ENCODE measurements at regions not wholly inside any gene's neighbourhood (a gene's known extent, or its start where the extent isn't known, plus 50 kb on each side); places are given as distances from the start of the nearest gene placed in this dataset.

DNA sequence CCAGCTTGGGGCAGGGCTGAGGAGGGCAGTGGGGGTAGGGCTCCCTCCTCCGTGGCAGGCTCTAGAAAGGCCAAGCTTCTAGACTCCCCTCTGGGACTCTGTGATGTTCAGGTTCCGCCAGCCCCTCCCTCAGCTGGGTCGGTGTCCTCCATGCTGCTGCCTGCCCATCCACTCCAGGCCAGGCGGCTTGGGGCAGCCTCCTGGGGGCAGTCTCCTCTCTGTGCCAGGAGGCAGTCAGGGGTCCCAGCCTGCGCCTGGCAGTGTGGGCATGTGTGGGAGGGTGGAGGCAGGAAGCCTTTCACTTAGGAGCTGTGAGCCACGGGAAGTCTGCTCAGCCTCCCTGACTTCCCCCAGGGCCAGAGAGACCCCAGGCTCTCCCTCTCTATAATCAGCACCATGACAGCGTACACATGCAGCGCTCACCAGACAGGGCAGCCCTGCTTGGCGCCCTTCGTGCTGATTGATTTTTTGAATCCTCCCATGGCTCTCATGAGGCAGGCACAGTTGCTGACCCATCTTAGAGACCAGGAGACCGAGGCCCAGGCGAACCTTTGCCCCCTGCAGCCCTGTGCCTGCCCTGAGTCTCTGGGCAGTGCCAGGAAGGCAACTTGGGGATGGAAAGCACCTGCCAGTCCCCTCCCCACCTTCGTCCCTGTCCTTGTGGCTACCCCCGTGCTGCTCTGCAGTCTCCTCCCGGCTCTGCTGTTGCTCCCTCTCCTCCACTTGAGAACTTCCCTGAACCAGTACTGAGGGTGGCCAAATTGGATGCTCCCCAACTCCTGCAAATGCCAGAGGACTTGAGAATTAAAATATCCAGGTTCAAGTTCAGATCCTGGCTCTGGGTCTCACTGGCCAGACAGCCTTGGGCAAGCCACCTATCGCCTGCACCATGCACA is 234.7 kb upstream of the GSE1 start:
- DNase-seq (ENCODE audit: low spot score): no peak

DNA sequence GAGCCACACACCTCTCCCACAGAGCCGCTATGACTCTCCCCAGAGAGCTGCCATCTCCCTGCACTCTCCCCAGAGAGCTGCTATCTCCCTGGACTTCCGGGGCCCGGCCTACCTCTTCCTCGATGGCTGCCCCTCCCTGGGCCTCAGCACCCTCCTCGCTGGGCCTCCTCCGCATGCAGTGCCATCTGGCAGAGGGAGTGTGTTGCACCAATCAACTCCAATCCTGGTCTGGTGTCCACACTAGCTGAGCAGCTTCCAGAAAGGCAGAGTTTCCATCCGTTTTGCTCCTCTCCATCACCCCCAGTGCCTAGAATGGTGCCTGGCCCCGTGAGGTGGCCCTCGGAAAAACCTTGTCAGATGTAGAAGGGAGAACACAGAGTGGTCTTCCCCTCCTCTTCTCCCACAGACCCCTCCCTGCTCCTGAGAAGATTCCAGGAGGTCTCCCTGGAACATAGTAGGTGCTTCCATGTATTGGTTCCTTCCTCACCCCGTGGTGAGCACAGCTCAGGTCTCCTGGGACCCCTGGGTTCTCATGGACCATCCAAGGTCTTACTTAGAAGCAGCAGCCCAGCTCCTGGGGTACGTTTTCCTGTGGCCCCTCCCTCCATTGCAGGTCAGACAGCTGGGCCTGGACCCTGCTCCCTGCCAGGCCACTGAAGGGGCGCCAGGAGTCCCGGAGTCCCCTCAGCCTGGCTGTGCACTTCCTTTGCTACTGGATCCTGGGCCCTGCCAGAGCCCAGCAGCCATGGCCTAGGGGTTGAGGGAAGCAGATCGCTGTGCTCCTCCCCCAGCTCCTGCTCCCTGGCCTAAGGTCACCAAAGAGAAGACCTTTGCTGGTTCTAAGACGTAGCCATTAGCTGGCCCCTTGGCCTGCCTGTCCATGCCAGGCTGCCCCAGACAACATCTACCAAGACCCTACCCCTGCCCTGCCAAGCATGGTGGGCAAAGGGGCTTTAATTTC is 233.8 kb upstream of the GSE1 start:
- DNase-seq (ENCODE audit: low spot score): no peak

DNA sequence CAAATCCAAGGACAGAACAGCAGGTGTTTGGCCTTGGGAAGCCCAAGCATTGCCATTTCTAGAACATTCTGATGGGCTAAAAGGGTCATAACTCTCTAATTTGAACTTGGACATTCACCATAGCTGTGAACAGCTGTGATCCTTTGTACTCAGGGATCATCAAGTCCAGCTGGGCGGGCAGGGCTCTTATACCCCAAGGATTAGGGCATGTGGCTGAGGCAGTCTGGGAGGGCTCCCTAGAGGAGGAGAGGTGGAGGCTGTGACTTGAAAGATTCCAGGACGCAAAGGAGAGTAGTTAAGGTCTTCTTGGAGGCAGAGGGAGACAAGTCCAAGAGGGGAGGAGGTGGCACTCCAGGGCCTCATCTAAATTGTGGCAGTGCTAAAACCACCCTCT is 233.1 kb upstream of the GSE1 start:
- no peak for DNase-seq (ENCODE audit: low spot score)

DNA sequence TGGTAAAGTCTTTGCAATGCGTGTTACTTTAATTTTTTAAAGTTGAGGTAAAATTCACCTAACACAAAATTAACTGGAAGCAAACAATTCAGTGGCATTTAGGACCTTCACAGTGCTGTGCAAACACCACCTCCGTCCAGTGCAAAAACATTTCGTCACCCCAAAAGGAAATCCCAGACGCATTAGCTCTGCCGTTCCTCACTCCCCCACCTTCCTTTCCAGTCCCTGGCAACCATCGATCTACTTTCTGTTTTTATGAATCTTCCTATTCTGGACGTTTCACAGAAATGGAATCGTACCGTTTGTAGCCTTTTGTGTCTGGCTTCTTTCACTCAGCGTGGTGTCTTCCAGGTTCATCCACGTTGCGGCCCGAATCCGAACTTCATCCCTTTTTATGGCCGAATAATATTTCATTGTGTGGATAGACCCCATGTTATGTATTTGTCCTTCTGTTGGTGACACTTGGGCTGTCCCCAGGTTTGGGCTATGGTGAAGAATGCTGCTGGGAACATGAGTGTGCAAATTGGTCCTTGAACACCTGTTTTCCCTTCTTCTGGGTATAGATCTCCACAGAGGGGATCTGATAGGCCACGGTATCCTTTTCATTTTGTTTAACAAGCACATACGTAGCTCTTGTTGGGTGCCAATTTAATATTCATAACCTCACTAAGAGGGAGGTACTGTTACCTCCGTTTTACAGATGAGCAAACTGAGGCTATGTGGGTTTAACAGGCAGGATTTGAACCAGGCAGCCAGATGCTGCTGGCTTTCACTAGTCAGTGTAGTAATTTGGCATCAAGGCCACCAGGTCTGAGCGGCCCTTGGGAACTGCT is 232.0 kb upstream of the GSE1 start:
- DNase-seq (ENCODE audit: low spot score): no peak

DNA sequence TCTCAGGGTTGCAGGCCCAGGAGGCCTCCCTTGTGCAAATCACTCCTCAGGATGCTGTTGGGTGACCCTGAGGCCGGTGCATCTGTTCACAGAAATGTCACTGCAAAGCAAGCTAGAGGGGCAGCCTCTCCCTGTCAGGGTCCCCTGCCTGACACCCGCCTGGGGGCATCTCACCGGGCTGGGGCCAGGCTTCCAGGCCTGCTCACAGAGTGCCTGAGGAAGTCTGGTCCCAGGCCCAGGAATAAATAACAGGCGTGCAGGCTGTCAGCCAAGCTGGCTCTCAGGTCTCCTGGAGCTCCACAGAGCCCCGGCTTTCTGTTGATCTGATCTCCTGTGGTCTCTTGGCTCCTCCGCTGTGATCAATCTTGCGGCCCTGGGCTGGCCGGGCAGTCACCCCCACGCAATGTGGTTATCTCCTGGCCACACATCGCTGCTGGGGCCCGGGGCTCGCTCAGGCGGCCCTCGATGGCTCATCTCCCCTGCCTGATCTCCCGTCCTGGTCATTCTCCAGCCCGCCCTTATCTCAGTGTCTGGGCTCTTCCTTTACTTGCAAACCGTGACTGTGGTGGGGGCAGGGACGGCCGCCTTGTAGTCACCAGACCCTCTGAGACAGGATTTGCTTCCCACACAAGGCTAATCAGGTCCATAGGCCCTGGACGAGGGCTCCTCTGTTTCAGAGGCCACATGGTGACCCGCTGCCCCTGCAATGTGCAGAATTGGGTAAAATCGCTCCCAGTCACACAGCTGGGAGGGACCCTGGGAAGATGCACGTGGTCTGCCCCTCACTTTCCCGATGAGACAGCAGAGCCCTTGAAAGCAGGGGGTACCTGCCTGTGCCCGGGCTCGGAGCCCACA is 231.2 kb upstream of the GSE1 start:
- no peak for DNase-seq (ENCODE audit: low spot score)

DNA sequence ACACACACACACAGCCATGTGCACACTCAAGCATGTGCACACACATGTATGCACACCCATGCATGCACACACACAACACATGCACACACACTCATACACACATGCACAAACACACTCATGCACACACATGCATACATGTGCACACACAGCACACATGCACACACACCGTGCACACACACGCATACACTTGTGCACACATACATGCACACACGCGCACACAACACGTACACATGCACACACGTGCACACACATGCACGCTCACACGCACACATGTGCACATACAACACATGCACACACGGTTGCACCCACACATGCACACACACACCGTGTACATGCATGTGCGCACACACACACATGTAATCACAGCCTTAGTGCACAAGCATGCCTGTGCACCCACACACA is 230.4 kb upstream of the GSE1 start:
- no peak for DNase-seq (ENCODE audit: low spot score)

DNA sequence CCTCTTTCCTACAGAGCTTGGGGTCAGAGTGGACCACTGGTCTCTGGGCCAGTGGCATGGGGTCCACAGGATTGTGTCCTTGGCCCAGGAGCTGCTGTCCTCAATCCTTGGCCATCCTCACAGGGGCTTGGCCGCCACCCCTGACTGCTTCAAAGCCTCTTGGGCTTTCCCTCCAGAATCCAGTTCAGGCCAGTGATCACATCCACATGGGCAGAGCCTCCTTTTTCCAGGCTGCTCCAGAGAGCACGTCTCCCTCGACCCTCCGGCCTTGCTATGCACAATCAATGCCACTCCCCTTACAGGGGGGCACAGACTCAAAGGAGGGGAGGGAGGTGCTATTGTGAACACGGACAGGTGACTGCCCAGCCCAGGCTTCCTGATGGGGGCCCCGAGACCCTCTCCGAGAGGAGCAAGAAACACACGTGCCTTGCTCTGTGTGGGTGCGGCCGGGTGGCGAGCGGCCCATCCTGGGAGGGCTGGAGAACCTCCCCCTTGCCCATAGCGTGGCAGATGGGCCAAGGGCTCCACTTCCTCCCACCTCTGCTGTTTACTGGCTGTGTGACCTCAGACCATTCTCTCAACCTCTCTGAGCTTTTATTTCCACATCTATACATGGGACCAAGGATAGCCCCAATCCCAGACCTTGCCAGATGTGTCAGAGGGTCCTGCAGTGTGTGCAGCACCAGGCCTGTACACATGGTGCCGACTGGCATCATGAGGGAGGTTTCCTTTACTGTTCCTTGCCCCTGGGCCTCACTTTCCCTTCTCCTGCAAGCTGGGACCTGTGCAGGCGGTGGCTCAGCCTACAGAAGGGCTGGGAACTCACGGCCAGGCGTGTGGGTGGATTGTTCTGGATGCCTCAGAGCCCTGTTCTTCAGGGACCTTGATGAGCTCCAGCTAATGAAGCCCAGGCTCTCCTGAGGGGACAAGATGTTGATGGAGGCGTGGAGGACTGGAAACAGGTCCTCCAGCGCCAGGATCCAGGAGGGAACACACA is 229.0 kb upstream of the GSE1 start:
- DNase-seq (ENCODE audit: low spot score): no peak

DNA sequence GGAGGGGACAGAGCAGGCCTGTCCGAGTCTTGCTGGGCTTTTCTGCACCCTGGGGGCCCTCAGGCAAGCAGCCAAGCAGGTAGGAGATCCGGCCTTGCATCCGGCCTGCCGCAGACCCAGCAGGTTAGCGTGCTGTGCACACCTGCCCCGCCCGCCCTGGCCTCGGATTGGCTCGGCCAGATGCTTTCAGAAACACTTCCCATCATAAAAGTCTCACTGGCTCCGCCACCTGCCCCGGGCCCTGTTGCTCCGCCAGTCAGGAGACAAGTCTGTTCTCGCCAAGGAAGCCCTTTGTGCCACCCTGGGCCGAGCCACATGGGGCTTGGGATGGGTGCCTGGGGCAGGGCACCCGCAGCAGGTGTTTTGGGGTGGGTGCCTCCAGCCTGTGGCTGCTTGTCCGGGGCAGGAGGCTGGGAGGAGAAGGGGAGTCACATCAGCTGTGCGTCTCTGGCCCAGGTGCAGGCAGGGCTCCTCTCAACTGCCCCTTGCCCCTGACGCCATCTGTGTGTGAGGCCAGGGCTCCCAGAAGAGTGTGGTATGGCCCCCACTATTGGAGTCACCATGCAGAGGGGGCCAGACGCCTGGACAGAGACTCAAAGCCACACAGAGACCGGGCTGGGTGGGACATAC is 228.2 kb upstream of the GSE1 start:
- DNase-seq (ENCODE audit: low spot score): no peak

DNA sequence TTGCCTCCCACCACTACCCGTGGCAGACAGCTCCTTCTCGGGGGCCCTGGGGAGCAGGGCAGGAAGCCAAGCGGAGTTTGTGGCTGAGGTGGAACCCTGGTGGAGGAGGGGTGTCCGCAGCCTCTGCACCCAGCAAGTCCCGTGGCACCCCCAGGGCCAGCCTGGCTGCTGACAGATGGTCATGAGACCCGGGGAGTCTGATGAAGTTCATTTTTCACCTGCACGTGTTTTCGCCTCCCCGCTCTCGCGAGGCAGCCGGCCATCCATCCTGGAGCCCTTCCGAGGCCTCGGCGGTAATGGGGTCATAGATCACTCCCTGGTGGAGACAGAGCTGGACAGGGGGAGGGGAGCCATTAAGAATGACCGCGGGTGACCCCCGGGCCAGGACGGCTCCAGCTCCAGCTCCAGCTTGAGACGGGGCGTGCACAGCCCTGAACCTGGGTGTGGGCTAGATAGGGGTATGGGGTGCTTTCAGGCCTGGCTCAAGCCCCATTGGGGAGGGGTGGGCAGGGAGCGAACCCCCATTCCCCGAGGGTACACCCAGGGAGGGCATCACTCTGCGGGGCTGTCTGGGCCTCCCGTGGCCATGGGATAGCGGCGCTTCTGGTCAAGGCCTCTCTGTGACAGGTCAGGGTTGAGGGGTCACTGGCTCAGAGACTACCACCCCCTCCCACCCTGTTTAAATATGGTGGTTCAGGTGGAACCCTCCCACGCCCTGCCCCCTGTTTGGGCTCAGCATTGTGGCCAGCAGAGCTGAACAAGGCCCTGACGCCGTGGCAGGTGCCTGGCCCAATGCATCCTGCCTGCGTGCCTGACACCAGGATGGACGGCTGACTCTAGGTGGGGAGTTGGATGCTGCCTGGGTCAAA is 227.4 kb upstream of the GSE1 start:
- DNase-seq (ENCODE audit: low spot score): no peak

DNA sequence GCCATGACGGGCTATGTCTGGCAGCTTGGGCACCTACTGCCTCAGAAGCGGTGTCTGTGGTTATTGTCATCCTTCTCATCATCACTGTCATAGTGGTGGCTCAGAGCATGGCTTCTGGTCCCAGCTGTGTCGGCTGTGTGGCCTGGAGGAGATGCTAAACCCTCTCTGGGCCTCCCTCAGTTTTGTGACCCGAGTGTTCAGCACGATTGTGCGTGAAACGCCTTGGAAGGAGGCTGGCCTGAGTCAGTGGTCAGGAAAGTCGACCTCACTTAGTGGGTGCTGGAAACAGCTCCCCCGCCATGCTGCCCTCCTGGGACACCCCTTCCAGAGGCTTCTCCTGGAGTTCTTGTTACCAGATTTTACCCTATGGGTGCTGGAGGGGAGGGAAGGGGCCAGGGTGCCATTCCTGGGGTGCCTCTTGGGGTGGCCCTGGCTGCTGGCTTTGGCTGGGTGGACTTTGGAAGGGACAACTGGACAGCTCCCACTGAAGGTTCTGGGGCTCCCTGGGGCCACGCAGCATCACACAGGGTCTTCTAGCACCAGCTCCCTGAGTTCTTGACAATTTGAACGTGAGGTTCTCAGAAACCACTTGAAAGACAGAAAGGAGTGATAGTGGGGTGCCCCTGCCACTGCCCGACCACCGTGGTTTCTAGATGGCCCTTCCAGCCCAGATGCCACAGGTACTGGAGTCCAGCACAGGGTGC is 226.5 kb upstream of the GSE1 start:
- DNase-seq (ENCODE audit: low spot score): no peak

DNA sequence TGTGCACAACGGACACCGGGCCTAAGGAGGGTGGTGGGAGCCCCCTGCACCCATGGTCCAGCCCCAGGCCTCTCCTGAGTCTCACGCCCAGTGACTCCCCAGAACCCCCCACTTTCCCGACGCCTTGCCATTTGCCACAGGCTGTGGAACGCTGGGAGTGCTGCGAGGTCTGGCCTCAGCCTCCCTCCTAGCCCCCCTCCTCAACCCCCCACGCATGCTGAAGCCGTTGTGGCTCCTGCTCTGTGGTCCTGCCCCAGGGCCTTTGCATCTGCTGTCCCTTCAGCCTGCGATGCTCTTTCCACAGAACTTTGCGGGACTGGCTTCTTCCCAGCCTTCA is 226.0 kb upstream of the GSE1 start:
- DNase-seq (ENCODE audit: low spot score): no peak

DNA sequence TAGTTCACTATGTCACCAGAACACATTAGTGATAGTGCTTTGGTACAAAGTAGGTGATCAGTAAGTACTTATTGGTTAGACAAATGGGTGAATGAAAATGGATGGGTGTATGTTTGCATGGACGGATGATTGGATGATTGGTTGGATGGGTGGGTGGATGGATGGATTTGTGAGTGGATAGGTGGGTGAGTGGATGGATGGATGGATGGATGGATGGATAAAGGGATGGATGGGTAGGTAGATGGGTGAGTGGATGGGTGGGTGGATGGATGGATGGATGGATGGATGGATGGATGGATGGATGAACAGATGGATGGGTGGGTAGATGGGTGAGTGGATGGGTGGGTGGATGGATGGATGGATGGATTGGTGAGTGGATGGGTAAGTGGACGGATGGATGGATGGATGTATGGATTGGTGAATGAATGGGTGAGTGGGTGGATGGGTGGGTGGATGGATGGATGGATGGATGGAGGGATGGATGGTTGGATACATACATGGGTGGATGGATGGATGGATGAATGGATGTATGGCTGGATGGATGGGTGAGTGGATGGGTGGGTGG is 225.3 kb upstream of the GSE1 start:
- no peak for DNase-seq (ENCODE audit: low spot score)

DNA sequence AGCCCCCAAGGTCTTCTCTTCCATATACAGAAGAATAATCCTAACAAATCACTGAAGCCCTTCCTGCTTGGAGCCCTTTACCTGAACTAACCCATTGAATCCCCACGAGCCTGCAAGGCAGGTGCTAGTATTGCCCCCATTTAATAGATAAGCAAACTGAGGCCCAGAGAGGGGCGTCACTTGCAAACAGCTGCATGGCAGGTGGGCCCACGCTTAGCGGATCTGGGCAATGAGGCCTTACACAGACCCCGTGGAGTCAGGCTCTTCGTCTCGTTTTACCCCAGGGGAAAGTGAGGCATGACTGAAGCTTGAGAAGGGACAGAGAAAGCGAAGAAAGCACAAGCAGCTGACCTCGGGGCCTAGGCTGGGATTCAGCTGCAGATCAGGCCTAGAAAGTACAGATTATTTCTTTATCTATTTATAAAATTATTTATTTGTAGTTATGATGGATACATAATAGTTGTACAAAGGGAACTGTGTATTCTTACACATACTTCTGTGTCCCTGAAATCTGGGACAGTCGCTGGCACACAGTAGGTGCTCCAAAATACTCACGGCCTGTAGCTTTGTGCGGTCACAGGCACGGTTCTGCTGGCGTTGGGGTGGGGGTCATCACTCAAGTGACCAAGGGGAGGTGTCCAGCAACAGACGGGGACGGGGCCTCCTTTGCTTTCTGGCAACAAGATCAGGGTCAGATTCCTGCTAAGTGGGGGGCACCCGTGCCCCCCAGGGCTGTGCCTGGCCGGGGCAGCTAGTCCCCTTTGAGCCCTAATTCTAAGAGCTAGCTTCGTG is 223.2 kb upstream of the GSE1 start:
- no peak for DNase-seq (ENCODE audit: low spot score)

DNA sequence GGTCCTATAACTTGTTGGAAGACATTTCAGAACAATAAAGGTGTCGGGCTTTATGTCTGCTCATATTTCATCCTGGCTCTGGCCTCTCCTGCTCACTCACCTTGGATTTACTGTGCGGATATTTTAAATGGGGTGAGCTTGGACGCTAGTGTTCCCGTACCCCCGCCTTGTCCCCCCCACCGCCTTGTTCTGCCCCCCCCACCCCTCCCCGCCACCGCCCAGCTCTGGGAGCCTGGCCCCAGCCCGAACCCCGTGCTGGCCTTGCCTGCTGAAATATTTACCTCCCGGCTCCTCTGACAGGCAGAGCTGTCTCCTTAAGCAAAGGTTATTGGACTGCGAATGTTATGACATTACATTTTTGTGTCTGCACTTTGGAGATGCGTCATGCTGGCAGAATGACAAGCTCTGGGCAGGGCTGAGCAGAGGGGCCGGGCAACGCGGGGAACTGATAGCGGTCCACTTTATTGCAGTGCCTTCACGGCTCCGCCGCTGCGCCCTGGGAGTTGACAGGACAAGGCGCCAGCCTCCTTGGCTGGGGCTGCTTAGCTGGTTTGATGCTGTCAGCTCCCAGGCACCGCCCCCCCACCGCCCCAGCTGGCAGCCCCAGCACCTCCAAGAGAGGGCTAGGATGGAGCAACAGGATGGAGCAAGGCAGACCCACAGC is 222.5 kb upstream of the GSE1 start:
- no peak for DNase-seq (ENCODE audit: low spot score)

DNA sequence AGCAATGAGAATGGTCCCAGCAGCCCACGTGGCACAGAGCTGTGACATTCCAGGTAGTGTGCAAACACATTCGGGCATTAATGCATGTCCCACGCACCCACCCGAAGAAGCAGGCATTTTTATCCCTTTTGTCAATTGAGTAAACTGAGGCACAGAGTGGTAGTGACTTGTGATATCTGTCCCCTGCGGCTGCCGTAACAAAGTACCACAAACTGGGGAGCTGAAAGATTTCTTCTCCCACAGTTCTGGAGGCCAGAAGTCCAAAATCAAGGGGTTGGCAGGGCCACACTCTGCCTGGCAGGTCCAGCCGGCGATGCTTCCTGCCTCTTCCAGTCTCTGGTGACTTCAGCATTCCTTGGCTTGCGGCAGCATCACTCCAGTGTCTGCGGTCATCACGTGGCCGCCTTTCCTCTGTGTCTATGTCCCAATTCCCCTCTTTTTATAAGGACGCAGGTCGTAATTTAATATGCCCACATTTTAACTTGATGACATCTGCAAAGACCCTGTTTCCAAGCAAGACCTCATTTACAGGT is 221.9 kb upstream of the GSE1 start:
- no peak for DNase-seq (ENCODE audit: low spot score)

Data from CD4-positive, alpha-beta T cell treated with Interleukin-2 at 100 ng/mL for 4 hours (primary cell).